GM23338 (cell line): ENCODE measurements at regions not wholly inside any gene's neighbourhood (a gene's known extent, or its start where the extent isn't known, plus 50 kb on each side); places are given as distances from the start of the nearest gene placed in this dataset.

ENCODE experiments used
- ATAC-seq: fragments of 200-7000 bp; cut with Tn5 transposase; 3 replicates; pipeline ENCODE4 v1.9.1; 2020
- DNase-seq: peaks from one replicate; pipeline ENCODE4 v3.0.0-alpha.2; 2015; ENCODE audit warnings: low spot score
- H2AFZ ChIP-seq: fragments of 200-600 bp; sonication (generic); 2 replicates; pipeline ENCODE4 v1.8.0; 2016; ENCODE audit warnings: antibody characterized with exemption, mild to moderate bottlenecking, moderate library complexity
- H3F3A ChIP-seq: fragments of 200-600 bp; sonication (generic); replicated peaks from 2 replicates; pipeline ENCODE4 v1.8.0; 2017; ENCODE audit warnings: antibody characterized with exemption, mixed run types, low read depth
- H3K27ac ChIP-seq: fragments of 200-600 bp; sonication (generic); 2 replicates; pipeline ENCODE4 v1.6.1; 2016; ENCODE audit warnings: low read depth
- H3K27me3 ChIP-seq: fragments of 200-600 bp; sonication (generic); 2 replicates; pipeline ENCODE4 v1.8.0; 2016; ENCODE audit warnings: mild to moderate bottlenecking, mixed run types, moderate library complexity; ENCODE audit not compliant: insufficient read depth
- H3K36me3 ChIP-seq: fragments of 200-600 bp; sonication (generic); 2 replicates; pipeline ENCODE4 v1.8.0; 2016; ENCODE audit warnings: mild to moderate bottlenecking; ENCODE audit not compliant: insufficient read depth
- H3K4me1 ChIP-seq: fragments of 200-600 bp; sonication (generic); 2 replicates; pipeline ENCODE4 v1.8.0; 2016; ENCODE audit warnings: mild to moderate bottlenecking, moderate library complexity; ENCODE audit not compliant: insufficient read depth
- H3K4me2 ChIP-seq: fragments of 200-600 bp; sonication (generic); 2 replicates; pipeline ENCODE4 v1.7.1; 2017; ENCODE audit warnings: mixed run types
- H3K4me3 ChIP-seq: fragments of 200-600 bp; sonication (generic); 2 replicates; pipeline ENCODE4 v1.6.1; 2016; ENCODE audit warnings: mixed run types
- H3K79me2 ChIP-seq: fragments of 200-600 bp; sonication (generic); replicated peaks from 2 replicates; pipeline ENCODE4 v1.8.0; 2017; ENCODE audit warnings: mild to moderate bottlenecking; ENCODE audit not compliant: insufficient read depth
- H3K9me2 ChIP-seq: fragments of 200-600 bp; sonication (generic); 2 replicates; pipeline ENCODE4 v1.8.0; 2017; ENCODE audit not compliant: insufficient read depth
- H4K20me1 ChIP-seq: fragments of 200-600 bp; sonication (generic); replicated peaks from 2 replicates; pipeline ENCODE4 v1.8.0; 2017; ENCODE audit warnings: mild to moderate bottlenecking; ENCODE audit not compliant: insufficient read depth
- H3K27ac Mint-ChIP-seq: 2 replicates; pipeline ENCODE4 v1.8.0; 2020; ENCODE audit warnings: inconsistent platforms, mild to moderate bottlenecking, moderate library complexity, mixed read lengths
- H3K27me3 Mint-ChIP-seq: 3 replicates; pipeline ENCODE4 v1.8.0; 2022; ENCODE audit warnings: low read depth, mild to moderate bottlenecking, moderate library complexity, mixed read lengths, inconsistent platforms; ENCODE audit not compliant: insufficient read depth, poor library complexity
- H3K36me3 Mint-ChIP-seq: 3 replicates; pipeline ENCODE4 v1.8.0; 2021; ENCODE audit warnings: low read depth, mild to moderate bottlenecking, inconsistent platforms, moderate library complexity, mixed read lengths
- H3K4me1 Mint-ChIP-seq: 3 replicates; pipeline ENCODE4 v1.8.0; 2020; ENCODE audit warnings: mild to moderate bottlenecking, inconsistent platforms, mixed read lengths
- H3K4me3 Mint-ChIP-seq: 3 replicates; pipeline ENCODE4 v1.8.0; 2021; ENCODE audit warnings: moderate library complexity, mild to moderate bottlenecking, inconsistent platforms, mixed read lengths
- H3K9me3 Mint-ChIP-seq: 3 replicates; pipeline ENCODE4 v1.8.0; 2020; ENCODE audit warnings: moderate library complexity, mild to moderate bottlenecking, inconsistent platforms, mixed read lengths
- CREB1 ChIP-seq: fragments of 250-450 bp; sonication (Bioruptor Pico); IDR thresholded peaks from 2 replicates; pipeline ENCODE4 v1.5.0; 2020; ENCODE audit warnings: low read depth, mild to moderate bottlenecking, moderate library complexity
- EZH2 ChIP-seq: fragments of 200-600 bp; sonication (generic); IDR thresholded peaks from one replicate; pipeline ENCODE4 v1.8.0; 2017; ENCODE audit warnings: antibody characterized with exemption, mild to moderate bottlenecking, low read depth; ENCODE audit not compliant: unreplicated experiment
- EZH2phosphoT487 ChIP-seq: fragments of 200-600 bp; sonication (generic); IDR thresholded peaks from one replicate; pipeline ENCODE4 v1.8.1; 2018; ENCODE audit warnings: antibody characterized with exemption; ENCODE audit not compliant: unreplicated experiment
- JUNB ChIP-seq: IDR thresholded peaks from one replicate; pipeline ENCODE4 v1.6.1; 2016; ENCODE audit warnings: antibody characterized with exemption; ENCODE audit not compliant: unreplicated experiment
- NANOG ChIP-seq: IDR thresholded peaks from 2 replicates; pipeline ENCODE4 v1.6.1; 2016; ENCODE audit warnings: antibody characterized with exemption, borderline replicate concordance
- POLR2AphosphoS5 ChIP-seq: IDR thresholded peaks from 2 replicates; pipeline ENCODE4 v1.6.1; 2016; ENCODE audit warnings: antibody characterized with exemption, low read depth
- STAT1 ChIP-seq: IDR thresholded peaks from one replicate; pipeline ENCODE4 v1.6.1; 2016; ENCODE audit warnings: antibody characterized with exemption; ENCODE audit not compliant: unreplicated experiment
- ZNF114 ChIP-seq: fragments of 250-450 bp; sonication (Bioruptor Pico); IDR thresholded peaks from 2 replicates; pipeline ENCODE4 v1.5.0; 2020; ENCODE audit warnings: mild to moderate bottlenecking, moderate library complexity
- ZNF331 ChIP-seq: fragments of 250-450 bp; sonication (Bioruptor Pico); IDR thresholded peaks from 2 replicates; pipeline ENCODE4 v1.5.0; 2020; ENCODE audit warnings: low read depth, mild to moderate bottlenecking, moderate library complexity
- TF ChIP-seq, protein P1 (sequence below): IDR thresholded peaks from 2 replicates; pipeline ENCODE4 v1.6.1; 2016; ENCODE audit warnings: antibody characterized with exemption

DNA sequence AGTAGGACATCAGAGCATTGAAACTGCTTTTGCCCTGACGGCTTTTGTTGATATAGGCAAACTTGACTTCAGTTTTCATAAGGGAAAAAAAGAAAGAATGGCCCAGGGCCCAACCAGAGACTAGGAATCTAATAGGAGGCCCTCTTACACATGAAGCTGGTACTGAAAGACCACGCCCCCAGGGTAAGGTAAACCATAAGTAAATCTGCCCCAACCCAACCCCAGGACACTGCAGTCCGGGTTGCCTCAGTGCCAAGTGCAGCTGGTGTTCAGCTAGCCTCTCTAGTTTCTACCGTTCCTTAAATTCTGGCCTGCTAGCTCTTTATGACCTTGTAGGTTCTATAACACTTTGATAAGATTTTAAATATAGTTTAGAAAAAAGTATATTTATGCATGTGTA, 136.7 kb downstream of the AQP9 start (continued):
- TF ChIP-seq, protein P1, sequence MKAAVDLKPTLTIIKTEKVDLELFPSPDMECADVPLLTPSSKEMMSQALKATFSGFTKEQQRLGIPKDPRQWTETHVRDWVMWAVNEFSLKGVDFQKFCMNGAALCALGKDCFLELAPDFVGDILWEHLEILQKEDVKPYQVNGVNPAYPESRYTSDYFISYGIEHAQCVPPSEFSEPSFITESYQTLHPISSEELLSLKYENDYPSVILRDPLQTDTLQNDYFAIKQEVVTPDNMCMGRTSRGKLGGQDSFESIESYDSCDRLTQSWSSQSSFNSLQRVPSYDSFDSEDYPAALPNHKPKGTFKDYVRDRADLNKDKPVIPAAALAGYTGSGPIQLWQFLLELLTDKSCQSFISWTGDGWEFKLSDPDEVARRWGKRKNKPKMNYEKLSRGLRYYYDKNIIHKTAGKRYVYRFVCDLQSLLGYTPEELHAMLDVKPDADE, result no peak
- no peak for TF ChIP-seq JUNB

DNA sequence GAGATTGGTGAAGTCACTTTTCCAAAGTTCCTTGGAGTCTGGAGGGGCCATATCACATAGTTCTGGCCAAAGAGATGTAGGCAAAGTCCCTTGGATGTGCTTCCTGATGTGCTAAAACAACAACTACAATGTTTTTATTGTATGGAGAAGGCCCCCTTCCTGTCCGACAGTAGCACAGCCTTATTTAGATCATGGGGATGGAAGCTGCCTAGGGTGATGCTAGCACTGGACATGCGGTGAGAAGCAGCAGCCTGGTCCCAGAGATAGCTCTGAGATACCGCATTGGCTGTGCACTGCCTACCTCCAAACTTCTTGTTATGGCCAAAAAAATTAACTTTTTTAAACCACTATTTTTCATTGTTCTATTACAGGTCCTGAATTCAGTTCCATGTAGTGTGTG, 137.6 kb downstream of the AQP9 start:
- H3K27me3 ChIP-seq, result no peaks in the 10 kb centered on the region
- H3K4me3 Mint-ChIP-seq, result no peak overlapping the region
- no peaks in the 10 kb centered on the region for H3F3A ChIP-seq
- H3K4me1 ChIP-seq, result no peaks in the 10 kb centered on the region
- H3K27ac ChIP-seq, result no peak overlapping the region
- ATAC-seq (no peak), DNase-seq (no peak)
- no peaks in the 10 kb centered on the region for H3K27me3 Mint-ChIP-seq
- no peaks in the 10 kb centered on the region for H3K9me2 ChIP-seq
- no peak overlapping the region for H3K4me2 ChIP-seq
- H3K79me2 ChIP-seq, result no peaks in the 10 kb centered on the region
- H2AFZ ChIP-seq, result no peak overlapping the region
- H3K9me3 Mint-ChIP-seq, result peaks cover 6% of the 10 kb centered on the region; the same call in 1 of the 3 replicates
- no peak overlapping the region for H3K4me3 ChIP-seq
- H3K36me3 ChIP-seq, result no peaks in the 10 kb centered on the region
- peaks cover 10% of the 10 kb centered on the region for H3K4me1 Mint-ChIP-seq
- H3K27ac Mint-ChIP-seq, result no peak overlapping the region
- TF ChIP-seq ZNF114, result no peak
- TF ChIP-seq, protein P1, result no peak
- H4K20me1 ChIP-seq, result no peaks in the 10 kb centered on the region
- peaks cover 4% of the 10 kb centered on the region; the same call in 1 of the 3 replicates for H3K36me3 Mint-ChIP-seq

DNA sequence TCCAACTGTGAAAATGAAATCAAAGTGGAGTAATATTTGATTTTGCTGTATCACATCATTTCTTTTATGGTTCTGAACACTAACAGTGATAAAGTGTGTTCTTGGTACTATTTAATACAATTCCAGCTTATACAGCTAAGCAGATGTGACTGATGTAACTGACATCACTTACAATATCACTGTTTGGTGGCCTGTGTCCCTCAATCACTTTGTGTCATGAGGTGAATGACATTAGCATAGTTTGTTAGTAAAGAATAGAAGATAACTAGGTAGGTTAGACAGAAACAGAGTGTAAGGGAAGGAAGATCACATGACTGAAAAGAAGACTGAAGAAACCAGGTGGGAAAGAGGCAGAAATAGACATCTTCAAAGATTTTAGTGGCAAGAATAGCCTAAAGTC, 138.7 kb downstream of the AQP9 start:
- Histone ChIP-seq H3F3A (no peaks in the 10 kb centered on the region), H3K27ac (no peak overlapping the region), H3K36me3 (no peaks in the 10 kb centered on the region), H3K9me2 (no peaks in the 10 kb centered on the region), H3K27me3 (no peaks in the 10 kb centered on the region), H2AFZ (no peak overlapping the region), H3K4me1 (no peaks in the 10 kb centered on the region), H3K4me2 (no peak overlapping the region), H3K4me3 (no peak overlapping the region), H4K20me1 (no peaks in the 10 kb centered on the region), H3K79me2 (no peaks in the 10 kb centered on the region)
- ATAC-seq (no peak), DNase-seq (no peak)
- H3K9me3 Mint-ChIP-seq, result no peaks in the 10 kb centered on the region
- H3K4me1 Mint-ChIP-seq, result peaks cover 10% of the 10 kb centered on the region
- no peaks in the 10 kb centered on the region for H3K27me3 Mint-ChIP-seq
- H3K27ac Mint-ChIP-seq, result no peak overlapping the region
- H3K4me3 Mint-ChIP-seq, result no peak overlapping the region
- no peak for TF ChIP-seq ZNF114
- TF ChIP-seq STAT1, result no peak
- no peaks in the 10 kb centered on the region for H3K36me3 Mint-ChIP-seq

DNA sequence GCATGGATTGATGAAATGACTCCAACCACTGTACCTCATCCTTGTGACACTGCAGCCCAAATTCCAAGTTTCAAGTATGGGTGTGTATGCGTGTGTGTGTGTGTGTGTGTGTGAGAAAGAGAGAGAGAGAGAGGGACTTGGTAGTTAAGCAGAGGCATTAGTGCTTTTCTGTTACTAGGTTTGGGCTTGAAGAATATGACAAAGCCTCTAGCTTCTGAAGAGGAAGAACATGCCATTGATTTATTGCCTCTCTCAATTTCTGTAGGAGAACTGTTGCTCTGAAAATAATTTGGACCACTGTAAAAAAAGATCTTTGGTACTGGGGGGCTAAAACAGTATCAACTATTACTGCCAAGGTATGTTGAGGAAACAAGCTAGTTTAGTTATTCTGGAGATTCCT, 139.2 kb downstream of the AQP9 start:
- no peaks in the 10 kb centered on the region for H3K36me3 ChIP-seq
- no peaks in the 10 kb centered on the region for H3K27me3 ChIP-seq
- H3F3A ChIP-seq, result no peaks in the 10 kb centered on the region
- Mint-ChIP-seq H3K27ac (no peak overlapping the region), H3K4me3 (no peak overlapping the region), H3K4me1 (peaks cover 14% of the 10 kb centered on the region), H3K9me3 (no peaks in the 10 kb centered on the region), H3K27me3 (no peaks in the 10 kb centered on the region), H3K36me3 (no peaks in the 10 kb centered on the region)
- no peak overlapping the region for H3K4me3 ChIP-seq
- H3K27ac ChIP-seq, result no peak overlapping the region
- no peaks in the 10 kb centered on the region for H3K9me2 ChIP-seq
- H3K4me2 ChIP-seq, result no peak overlapping the region
- no peaks in the 10 kb centered on the region for H3K4me1 ChIP-seq
- H2AFZ ChIP-seq, result no peak overlapping the region
- DNase-seq, result no peak
- ATAC-seq, result no peak
- no peaks in the 10 kb centered on the region for H4K20me1 ChIP-seq
- no peaks in the 10 kb centered on the region for H3K79me2 ChIP-seq
- TF ChIP-seq EZH2 (no peak), STAT1 (no peak), EZH2phosphoT487 (no peak), POLR2AphosphoS5 (no peak), NANOG (no peak), ZNF331 (CRISPR knock-in tag) (no peak), CREB1 (CRISPR knock-in tag) (no peak)
